GM12874 (cell line): ENCODE measurements at regions not wholly inside any gene's neighbourhood (a gene's known extent, or its start where the extent isn't known, plus 50 kb on each side); places are given as distances from the start of the nearest gene placed in this dataset.

Experiments
- CTCF ChIP-seq: IDR thresholded peaks from 2 replicates; pipeline ENCODE4 v1.5.1; 2011; ENCODE audit warnings: low read depth, mild to moderate bottlenecking, control low read depth, low read length, moderate library complexity; ENCODE audit not compliant: insufficient read depth

GRCh38 chr9:80699511-80699998, 989.8 kb downstream of the TLE1 start:
- no peak for TF ChIP-seq CTCF

GRCh38 chr9:80698725-80699410, 990.5 kb downstream of the TLE1 start:
- TF ChIP-seq CTCF: no peak

GRCh38 chr9:80692751-80693150, 996.6 kb downstream of the TLE1 start:
- no peak for TF ChIP-seq CTCF

- no peak for TF ChIP-seq CTCF
Measured at GRCh38 chr9:80691229-80691628, 998.1 kb downstream of the TLE1 start.

GRCh38 chr9:80690349-80690939, 998.9 kb downstream of the TLE1 start:
- no peak for TF ChIP-seq CTCF

GRCh38 chr9:80679916-80680315, 1009.4 kb downstream of the TLE1 start:
- TF ChIP-seq CTCF: no peak

GRCh38 chr9:80678906-80679305, 1010.4 kb downstream of the TLE1 start:
- no peak for TF ChIP-seq CTCF
